GM21528 (cell line): ENCODE measurements at regions not wholly inside any gene's neighbourhood (a gene's known extent, or its start where the extent isn't known, plus 50 kb on each side); places are given as distances from the start of the nearest gene placed in this dataset.
"Not testable (repeated sequence)": the region's sequence is repeated elsewhere in the genome, so short reads cannot be mapped to it uniquely, and the experiment has no call there.

ENCODE experiments used
- ATAC-seq: cut with Tn5 transposase; IDR thresholded peaks from one replicate; pipeline ENCODE4 v1.9.1; 2021; ENCODE audit warnings: mild to moderate bottlenecking, moderate library complexity; ENCODE audit not compliant: unreplicated experiment, low FRiP score

- no peak for ATAC-seq
Measured at GRCh38 chr12:97784904-97785303, 322.3 kb downstream of the RMST start.

GRCh38 chr12:97790281-97790680, 327.7 kb downstream of the RMST start:
- ATAC-seq, result no peak

- no peak for ATAC-seq
Measured at GRCh38 chr12:97797473-97797872, 334.9 kb downstream of the RMST start.

- ATAC-seq, result no peak
Measured at GRCh38 chr12:97800561-97800960, 338.0 kb downstream of the RMST start.

- no peak for ATAC-seq
Measured at GRCh38 chr12:97801471-97802059, 339.0 kb downstream of the RMST start.

- ATAC-seq, result no peak
Measured at GRCh38 chr12:97805146-97805545, 342.5 kb downstream of the RMST start.

- no peak for ATAC-seq
Measured at GRCh38 chr12:97813301-97813700, 350.7 kb downstream of the RMST start.

GRCh38 chr12:97821806-97822205, 359.2 kb downstream of the RMST start:
- ATAC-seq, result no peak

GRCh38 chr12:97835541-97835940, 372.9 kb downstream of the RMST start:
- no peak for ATAC-seq

- ATAC-seq, result no peak
Measured at GRCh38 chr12:97837401-97837800, 374.8 kb downstream of the RMST start.

GRCh38 chr12:97848051-97848450, 385.4 kb downstream of the RMST start:
- ATAC-seq, result no peak

GRCh38 chr12:97854477-97854876, 391.9 kb downstream of the RMST start:
- no peak for ATAC-seq

GRCh38 chr12:97862072-97862471, 399.5 kb downstream of the RMST start:
- no peak for ATAC-seq

GRCh38 chr12:97875064-97875463, 412.5 kb downstream of the RMST start:
- no peak for ATAC-seq

GRCh38 chr12:97876780-97877179, 414.2 kb downstream of the RMST start:
- ATAC-seq, result no peak

GRCh38 chr12:97877404-97877803, 414.8 kb downstream of the RMST start:
- ATAC-seq, result no peak

GRCh38 chr12:97886511-97887176, 424.0 kb downstream of the RMST start:
- no peak for ATAC-seq

GRCh38 chr12:97897881-97898280, 435.3 kb downstream of the RMST start:
- not testable (repeated sequence) for ATAC-seq

GRCh38 chr12:97899529-97899928, 436.9 kb downstream of the RMST start:
- no peak for ATAC-seq

GRCh38 chr12:97899956-97900355, 437.4 kb downstream of the RMST start:
- ATAC-seq, result no peak

- no peak for ATAC-seq
Measured at GRCh38 chr12:97903356-97903755, 440.8 kb downstream of the RMST start.

GRCh38 chr12:97907504-97907903, 444.9 kb downstream of the RMST start:
- ATAC-seq, result no peak
